SKM-1 (cell line): ENCODE measurements at regions not wholly inside any gene's neighbourhood (a gene's known extent, or its start where the extent isn't known, plus 50 kb on each side); places are given as distances from the start of the nearest gene placed in this dataset.
"Not testable (repeated sequence)": the region's sequence is repeated elsewhere in the genome, so short reads cannot be mapped to it uniquely, and the experiment has no call there.

Source experiments
- DNase-seq: peaks from one replicate; lab custom pipeline; 2025; ENCODE audit not compliant: unreplicated experiment; lab: John Stamatoyannopoulos, UW

DNA sequence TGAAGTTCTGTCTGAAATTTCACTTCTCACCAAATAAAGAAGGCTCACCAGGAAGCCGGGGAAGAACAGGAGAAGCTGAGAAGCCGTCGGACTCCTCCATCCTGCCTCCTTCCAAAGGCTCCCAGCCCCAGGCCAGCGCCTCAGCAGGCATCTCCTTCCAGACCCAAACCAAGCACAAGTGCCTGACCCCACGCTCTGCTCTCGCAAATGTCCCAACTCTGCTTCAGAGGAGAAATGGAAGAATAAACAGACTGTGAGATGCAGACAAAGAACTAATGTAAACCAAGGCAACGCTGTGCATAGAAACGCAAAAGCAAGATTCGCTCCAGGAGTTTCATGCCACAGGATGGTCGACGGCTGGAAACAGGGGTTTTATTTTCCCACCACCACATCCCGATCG lies 100.3 kb upstream of the EXOC2 start:
- DNase-seq: no peak

DNA sequence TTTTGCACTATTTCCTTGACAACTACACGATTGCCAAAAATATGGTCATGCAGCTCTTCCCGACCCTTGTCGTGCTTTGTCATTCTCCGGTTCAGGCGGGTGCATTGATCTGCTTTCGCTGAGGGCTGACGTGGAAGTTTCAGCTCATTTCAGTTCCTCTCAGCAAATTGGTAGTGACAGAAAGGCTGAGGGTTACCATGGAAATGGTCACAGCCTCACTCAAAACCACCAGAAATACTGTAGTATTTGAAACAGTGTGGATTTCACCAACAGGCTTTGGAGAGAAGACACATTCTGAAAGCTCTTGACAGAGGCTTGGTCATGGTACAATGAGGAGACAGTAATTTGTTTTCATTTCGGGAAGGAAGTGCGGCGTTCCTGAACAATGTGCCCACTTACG lies 99.7 kb upstream of the EXOC2 start:
- no peak for DNase-seq

DNA sequence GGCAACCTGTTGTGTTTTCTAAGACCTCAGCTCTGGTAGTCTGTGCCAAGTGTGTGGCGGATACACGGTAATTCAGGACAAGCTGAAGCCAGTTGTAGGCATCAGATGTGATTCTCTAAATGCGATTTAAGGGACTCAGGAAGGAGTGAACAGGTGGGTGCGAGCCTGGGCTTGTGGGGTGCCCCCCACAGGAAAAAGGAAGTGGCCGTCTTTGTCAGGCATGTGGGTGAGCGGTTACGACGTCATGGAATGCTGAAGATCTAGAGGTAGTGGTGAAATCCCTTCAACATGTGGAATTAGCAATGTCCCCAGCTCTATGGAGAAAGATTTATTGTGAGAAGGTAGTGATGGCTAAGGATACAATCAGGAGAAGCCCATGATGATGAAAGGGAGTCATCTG lies 95.1 kb upstream of the EXOC2 start:
- no peak for DNase-seq

DNA sequence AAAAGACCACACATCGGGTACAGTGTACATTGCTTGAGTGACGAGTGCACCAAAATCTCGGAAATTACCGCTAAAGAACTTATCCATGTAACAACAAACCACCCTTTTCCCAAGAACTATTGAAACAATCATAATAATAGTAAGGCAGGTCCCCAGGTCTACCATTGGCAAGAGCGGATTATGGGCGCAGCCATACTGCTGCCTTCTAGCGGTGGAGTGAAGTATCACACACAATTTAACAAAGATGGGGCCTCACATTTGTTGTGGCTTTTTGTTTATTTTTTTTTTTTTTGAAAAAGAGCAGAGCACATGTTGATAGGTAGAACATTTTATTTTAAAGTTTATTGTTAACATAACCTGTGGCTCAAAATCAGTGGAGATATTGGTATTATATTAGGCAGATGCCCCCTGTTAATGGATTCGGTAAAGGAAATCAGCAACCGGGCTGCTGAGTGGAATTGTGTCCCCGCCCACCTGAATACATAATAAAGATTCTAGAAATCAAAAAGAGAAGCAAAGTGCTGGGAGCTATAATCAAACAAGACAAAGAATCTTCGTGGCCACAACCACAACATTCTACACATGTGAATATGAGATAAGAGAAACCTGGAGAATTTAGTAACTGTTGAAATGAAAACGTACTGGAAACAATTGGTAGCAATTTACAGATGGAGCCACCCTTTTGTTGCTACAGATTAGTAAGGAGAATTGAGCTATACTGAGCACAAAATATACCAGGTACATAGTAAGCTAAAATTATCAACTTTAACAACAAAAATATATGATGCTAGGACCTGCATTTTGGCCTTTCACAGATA lies 94.2 kb upstream of the EXOC2 start:
- DNase-seq: no peak

DNA sequence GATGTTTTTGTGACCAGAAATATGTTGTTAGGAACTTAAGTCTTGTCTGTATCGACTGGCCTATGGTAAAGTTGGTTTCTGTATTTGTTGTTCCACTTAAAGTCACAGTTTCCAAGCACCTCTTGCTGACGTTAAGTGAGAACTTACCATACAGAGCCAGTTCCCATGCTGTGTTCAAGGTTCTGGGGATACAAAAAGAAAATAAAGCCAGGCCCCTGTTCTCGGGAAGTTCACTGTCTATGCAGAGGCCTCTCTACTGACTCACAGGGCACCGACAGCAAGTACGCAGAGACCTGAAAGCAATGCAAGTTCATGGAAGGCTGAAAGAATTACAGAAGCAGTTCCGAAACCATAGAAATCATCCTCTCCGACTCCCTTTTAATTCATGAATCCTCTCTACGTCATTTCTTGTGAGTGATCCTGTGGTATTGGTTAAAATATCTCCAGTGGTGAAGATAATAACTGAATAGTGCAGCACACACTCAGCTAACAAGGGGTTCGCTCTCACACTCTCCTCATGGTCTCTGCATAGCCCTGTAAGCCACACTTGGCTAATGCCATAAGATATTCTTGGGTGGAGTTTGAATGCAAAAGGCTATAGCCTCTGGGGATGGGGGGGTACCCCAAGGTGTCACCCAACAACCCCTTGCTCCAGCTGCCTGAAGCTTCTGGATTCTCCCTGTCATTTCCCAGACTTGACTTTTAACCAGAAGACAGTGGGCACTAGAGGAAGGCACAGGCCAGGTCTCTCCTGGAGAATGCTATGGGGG lies 91.2 kb upstream of the EXOC2 start:
- DNase-seq: no peak

DNA sequence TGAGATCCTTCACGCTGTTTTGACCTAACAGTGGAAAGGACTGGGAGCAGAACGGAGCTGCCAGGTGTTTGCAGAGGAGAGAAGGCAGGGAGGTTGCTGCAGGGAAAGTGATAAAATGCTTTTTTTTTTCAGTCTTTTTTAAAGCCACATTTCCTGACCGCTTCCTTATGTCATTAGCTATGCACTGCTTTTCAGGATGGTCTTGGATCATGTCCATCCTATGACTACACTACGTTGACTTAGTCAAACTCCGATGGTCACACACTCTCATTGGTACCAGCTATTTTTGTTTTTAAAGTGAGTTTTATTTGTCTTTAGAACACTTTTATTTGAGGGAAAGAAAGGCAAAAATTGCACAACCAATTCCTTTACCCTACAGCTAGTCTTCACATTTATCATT lies 89.2 kb upstream of the EXOC2 start:
- DNase-seq: no peak

DNA sequence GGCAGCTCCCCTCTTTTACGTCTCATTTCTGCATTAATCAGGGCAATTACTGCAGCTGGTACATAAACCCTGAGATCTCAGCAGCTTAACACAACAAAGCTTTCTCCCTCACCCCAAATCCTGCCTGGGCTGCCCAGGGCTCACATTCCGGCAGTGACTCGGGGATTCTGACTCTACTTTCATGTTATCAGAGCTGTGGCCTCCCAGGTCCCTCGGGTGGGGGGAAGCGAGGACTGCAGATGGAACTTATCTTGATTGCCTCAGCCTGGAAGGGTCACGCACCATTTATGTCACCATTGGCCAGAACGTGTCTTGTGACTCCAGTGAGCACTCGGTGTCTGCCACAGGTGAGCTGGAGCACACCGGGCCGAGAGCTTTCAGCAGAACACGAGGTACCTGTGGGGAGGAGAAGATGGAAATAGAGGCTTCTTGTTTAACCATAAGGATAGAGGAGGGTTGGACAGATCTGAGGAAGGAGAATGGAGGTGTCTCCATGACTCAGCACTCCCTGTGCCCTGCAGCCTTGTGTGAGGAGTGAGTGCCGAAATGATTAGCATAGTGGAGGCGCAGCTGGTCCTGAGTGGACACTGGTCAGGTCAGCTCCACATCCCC lies 88.5 kb upstream of the EXOC2 start:
- DNase-seq: no peak

DNA sequence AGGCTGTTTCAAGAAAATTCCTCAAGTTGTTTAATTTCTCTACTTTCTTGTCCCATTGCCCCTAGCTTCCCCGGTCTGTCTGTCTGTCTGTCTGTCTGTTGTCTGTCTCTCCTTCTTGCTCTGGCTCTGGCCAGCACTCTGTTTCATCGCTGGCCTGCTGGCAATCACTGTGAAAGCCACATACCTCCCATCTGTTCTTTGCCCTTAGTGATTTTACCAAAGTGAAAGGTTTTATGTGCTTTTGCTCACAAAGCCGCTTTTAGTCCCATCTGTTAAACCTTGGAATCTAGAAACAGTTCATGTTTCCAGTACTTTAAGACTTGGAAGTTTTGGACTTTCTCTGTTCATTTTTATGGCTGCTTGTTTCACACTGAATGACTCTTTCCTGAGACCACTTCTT lies 87.8 kb upstream of the EXOC2 start:
- no peak for DNase-seq

DNA sequence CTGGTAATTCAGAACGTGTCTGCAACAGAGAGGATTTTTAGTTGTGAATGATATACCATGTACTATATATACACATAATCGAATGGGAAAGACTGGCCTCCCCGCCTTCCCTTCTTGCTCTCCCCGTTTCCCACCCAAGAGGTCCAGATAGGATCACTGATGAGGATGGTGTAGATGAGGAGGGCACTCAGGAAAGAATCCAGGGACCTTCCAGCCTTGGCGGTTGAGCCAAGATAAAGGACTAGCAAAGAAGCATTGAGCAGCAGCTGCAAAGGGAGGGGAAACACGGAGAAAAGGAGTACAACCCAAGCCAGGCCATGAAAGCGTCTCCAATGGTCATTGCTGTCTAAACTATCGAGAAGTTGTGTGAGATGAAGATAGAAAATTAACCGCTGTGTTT lies 84.0 kb upstream of the EXOC2 start:
- DNase-seq: no peak

DNA sequence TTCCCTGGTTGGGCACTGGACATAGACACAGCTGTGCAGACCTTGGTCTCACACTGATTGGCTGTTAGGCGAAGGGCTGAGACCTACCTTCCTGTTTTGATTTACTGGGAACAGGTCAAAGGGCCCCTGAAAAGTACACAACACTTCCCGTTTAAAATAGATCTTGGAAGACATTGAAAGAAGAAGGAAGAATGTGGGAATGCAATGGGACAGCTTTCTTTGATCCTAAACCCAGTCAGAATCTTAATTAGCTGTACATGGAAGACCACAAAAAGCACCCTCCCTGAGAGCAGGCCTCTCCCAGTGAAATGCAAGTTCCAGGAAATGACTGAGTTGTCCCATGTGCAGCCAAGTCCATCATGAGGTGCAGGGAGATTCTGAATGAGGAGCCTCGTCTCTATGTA lies 83.6 kb upstream of the EXOC2 start:
- no peak for DNase-seq

DNA sequence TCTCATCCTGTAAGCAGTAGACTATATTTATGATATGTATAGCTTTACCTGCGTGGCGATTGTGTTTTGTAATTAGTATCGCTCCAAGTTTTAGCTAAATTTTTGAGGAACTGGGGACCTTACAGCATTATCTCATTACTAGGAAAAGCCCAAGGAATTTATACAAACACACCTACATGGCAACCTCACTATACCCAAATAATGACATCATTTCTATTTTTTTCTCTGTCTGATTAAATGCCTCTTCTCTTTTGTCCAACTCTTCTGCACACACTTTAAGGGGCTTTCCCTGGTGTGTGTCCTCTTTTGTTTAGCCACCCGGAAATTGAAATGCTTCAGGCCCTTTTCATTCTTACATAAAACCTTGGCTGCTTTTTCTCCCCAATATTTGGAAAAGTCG lies 82.9 kb upstream of the EXOC2 start:
- DNase-seq: no peak

DNA sequence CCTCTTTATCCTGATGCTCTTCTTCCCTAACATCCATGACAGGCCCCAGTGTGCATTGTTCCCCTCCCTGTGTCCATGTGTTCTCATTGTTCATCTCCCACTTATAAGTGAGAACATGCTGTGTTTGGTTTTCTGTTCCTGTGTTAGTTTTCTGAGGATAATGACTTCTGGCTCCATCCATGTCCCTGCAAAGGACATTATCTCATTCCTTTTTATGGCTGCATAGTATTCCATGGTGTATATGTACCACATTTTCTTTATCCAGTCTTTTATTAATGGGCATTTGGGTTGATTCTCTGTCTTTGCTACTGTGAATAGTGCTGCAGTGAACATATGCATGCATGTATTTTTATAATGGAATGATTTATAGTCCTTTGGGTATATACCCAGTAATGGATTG lies 78.7 kb upstream of the EXOC2 start:
- not testable (repeated sequence) for DNase-seq

DNA sequence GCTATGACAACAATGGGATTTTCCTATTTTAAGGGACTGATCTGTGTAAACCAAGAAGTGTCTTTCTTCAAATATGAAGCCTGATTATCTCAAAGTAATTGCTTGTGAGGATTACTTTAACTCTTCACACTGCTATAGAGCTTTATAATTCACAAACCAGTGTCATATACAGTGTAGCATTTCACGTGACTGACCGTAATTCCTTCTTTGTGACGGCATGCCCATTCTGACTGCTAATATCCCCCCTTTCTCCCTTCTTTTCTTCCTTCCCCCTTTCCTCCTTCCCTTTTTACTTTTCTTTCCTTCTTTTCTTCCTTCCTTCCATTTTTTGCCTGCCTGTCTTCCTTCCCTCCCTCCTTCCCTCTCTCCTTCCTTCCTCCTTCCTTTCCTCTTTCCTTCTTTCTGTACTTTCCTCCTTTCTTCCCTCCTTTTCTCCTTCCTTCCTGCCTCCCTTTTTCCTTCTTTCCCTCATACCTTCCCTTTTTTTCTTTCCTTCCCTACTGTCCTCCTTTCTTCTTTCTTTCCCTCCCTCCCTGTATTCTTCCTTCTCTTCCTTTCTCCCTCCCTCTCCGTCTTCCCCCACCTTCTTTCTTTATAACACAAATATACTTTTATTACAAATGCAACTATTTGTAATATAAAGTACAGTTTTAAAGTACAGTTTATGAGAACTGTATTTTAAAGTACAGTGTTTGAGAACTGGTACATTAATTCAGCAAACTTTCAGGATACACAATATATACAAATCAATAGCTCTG lies 75.0 kb upstream of the EXOC2 start:
- DNase-seq: no peak

DNA sequence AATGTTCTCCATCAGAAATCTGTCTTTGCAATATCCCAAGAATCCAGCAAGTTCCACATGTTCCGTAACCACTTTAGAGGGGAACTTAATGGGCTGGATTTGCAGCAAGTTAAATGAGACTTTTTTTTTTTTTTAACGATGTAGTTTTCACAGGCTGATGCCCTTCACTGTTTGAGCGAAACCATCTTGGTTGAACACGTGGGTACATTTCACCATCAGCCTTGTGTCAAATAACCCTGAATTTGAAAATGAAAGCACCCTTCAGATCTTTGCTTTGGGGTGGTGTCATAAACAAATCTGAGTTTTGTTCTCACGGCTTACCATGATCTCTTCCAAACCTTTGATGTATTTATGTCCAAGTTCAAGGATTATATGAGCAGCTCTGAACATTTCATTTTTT lies 73.7 kb upstream of the EXOC2 start:
- no peak for DNase-seq

DNA sequence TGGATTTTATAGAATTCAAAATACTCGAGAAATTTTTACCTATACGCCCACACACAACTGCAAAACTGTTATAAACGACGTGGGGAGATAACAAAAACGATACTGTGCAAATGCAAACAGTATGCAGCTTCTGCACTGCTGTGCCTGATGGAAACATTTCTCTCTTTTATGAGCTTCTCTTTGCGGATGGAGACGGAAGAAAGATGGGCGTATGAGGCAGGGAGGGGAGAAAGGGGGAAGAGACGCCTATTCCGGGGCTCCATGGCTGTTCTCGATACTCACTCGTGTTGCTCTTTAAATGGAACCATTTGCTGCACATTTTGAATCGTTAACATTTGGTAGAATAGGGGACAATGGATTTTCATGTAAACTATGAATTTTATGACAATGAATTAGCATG lies 69.1 kb upstream of the EXOC2 start:
- DNase-seq: no peak

DNA sequence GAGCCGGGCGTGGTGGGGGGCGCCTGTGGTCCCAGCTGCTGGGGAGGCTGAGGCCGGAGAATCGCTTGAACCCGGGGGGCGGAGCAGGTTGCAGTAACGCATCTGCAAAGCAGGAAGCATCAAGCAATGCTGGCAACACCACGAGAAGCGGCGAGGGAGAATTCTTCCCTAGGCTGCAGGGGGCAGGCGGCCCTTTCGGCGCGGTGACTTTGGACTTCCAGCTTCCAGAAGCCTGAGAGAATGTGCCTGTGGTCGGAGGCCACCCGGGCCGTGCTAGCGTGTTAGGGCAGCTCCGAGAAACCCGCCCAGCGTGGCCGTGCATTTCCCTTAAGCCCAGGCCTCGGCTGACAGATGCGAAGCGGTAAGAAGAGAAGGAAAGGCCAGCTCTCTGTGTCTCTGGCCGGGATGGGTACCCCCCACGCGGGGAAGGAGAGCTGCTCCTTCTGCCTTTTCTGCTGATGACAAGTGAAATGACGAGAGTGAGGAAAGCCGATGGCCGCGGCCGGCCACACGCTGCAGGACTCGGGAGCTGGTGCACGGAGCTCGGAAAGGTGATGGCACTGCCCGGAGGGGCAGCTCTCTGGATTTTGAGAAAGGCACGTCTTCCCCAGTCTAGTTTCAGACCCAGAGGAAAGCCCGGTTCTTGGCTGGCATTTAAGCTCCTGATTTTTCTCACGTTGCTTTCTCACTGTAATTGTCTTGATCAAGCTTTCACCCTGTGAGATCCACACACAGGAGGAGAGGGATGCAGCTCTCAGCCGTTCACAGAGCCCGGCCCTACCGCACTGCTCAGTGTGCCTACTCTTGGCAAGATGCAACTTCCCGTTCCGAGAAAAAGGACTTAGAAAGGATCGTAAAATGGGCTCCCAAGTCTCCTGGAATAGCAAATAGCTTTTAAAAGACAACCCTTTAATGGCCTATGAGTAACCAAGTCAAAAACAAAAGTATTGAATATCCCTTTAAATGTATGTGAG lies 68.3 kb upstream of the EXOC2 start:
- no peak for DNase-seq

DNA sequence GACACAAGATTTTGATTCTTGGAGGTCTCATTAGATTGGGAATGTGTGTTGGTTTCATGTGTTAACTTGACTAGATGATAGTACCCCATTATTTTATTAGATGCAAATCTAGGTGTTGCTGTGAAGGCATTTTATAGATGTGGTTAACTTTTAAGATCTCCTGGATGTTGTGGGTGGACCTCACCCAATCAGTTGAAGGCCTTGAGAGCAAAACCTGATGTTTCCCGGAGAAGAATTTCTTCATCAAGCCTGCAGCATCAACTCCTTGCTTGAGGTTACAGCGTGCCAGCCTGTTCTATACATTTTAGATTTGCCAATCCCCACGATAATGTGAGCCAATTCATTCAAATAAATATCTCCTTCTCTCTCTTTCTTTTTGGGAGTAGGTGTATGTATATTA lies 66.8 kb upstream of the EXOC2 start:
- DNase-seq: no peak

DNA sequence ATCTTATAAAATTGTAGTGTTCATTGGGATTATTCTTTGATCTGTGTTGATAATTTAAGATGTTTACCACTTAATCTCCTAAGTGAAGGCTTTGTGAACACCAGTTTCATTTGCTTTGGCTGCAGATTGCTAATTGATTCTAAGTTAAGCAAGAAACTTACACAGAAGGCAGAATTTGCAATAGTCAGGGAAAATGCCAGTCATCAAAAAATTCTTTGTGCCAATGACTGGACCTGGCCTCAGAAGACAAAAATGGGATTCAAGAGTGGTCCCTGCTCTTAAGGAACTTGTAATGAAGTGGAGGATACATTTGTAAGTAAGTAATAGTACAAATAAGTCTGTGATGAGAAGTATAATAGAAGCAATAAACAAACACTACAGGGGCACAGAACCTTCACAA lies 63.3 kb upstream of the EXOC2 start:
- DNase-seq: no peak

DNA sequence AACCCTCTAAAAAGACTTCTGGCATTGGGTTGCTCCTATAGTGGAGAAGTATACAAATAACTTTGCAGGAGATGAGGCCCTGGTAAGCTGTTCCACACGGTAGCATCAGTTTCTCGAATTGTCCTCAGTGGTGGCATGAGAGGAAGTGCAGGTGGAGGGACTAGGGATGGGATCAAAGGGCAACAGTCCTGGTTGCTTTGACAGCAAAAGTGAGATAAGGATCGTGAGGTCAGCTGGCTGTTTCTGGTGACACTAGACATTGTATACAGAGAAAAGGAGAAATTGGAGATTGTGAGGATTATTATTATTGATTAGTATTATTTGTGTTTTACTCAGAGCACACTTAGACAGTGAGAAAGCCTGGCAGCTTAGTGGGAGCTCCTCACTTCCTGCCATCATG lies 61.3 kb upstream of the EXOC2 start:
- no peak for DNase-seq

DNA sequence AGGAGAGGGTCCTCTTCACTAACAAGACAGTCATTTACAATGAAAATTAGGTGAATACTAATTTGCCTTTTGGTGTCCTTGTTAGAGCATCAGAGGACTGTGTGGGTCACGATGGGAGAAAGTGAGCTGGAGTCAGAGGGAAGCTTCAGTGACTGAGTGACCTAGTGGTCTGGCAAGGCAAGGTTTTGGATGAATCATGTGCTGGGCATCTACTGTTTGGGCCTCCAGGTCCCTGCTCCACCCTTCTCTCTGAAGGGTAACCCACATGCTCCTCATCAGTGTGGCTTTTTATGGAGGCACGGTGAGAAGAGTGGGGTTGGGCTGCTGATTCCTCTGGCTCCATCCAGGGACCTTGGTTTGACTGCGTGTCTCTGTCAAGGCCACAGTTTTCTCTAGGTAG lies 60.5 kb upstream of the EXOC2 start:
- DNase-seq: no peak
